ELR (cell line): ENCODE measurements at regions not wholly inside any gene's neighbourhood (a gene's known extent, or its start where the extent isn't known, plus 50 kb on each side); places are given as distances from the start of the nearest gene placed in this dataset.

ENCODE experiments used
- DNase-seq: peaks from one replicate; pipeline ENCODE4 v3.0.0-alpha.2; 2015; ENCODE audit warnings: low read depth

DNA sequence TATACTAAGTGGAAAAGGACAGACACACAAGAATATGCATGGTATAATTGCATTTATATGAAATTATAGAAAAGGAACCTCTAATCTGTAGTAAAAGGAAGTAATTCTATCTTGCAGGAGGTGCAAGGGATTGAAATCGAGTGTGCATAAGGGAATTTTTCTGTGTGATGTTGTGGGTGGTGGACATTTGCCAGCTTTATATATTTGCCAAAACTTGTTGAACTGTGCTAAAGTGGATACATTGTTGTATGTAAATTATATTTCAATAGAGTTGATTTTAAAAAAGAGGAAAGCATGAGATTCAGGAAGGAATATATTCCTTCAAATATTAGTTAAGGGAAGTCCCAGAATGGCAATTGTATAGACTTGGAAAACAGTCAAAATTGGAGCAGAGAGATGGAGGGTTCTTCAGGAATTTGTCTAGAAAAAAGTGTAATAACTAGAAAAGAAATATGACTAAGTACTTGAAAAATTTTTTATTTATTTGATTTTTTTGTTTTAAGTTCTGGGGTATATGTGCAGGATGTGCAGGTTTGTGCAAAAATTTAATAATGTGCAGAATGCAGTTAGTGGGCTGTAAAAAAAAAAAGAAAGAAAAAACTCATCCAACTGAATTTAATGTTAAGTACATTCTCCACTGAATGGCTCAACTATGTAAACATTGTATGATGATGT, 96.1 kb downstream of the ARL4A start:
- DNase-seq = no peak

DNA sequence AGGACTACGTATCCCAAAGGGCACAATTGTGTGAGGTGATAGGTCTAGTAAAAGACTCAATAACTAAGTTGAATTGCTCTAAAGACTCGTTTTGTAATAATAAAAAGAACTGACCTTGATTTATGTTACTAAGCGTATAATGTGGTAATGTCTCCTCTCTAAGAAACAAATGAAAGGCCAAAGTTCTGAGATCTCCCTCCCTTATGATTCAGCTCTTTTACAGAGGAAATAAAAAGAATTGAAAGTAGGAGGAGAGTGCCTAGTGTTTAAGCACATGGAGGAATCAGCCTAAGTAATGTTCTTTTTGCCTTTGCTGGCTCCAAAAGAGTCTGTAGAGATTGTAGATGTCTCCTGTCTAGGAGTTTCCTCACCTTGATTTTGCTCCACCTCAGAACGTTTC, 98.0 kb downstream of the ARL4A start:
- DNase-seq = no peak

DNA sequence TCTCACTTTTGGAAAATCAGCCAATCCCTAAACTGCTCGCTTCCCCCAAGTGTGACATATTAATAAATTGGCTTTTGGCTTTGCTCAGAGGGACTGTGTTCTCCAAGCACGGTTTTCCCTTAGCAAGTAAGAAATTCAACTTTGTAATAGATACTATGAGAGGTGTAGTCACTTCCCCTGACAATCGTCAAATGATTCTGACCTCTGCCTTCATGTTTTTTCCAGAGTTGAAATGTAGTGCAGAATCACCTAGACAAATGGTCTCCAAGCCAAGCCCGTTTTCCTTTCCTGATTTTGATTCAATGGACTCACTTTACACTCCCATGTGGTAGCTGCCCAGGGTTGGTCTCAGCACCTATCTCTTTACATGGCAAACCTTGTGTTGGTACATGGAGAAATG, 99.1 kb downstream of the ARL4A start:
- no peak for DNase-seq

DNA sequence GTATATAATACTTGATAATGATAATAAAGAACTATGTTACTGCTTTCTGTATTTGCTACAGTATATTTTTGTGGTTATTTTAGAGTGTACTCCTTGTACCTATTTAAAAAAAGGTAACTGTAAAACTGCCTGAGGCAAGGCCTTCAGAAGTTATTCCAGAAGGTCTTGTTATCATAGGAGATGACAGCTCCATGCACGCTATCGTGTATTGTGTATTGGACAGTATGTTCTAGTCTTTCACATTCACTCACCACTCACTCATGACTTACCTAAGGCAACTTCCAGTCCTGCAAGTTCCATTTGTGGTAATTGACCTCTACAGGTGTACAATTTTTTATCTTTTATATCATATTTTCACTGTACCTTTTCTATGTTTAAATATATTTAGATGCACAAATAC, 100.7 kb downstream of the ARL4A start:
- no peak for DNase-seq

DNA sequence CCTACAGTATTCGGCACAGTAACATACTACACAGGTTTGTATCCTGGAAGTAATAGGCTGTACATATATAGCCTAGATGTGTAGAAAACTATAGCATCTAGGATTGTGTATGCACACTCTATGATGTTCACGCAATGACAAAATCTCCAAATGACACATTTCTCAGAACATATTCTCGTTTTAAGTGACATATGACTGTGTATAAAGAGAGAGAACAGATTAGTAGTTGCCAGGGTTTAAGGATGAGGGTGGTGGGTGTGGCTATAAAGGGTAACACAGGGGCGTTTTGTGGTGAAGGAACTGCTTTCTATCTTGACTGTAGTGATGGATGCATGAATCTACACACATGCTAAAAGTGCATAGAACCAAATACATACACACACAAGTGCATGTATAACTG, 101.2 kb downstream of the ARL4A start:
- DNase-seq = no peak

- DNase-seq = no peak
Observed at GRCh38 chr7:12794722-12795302, 107.4 kb downstream of the ARL4A start.

DNA sequence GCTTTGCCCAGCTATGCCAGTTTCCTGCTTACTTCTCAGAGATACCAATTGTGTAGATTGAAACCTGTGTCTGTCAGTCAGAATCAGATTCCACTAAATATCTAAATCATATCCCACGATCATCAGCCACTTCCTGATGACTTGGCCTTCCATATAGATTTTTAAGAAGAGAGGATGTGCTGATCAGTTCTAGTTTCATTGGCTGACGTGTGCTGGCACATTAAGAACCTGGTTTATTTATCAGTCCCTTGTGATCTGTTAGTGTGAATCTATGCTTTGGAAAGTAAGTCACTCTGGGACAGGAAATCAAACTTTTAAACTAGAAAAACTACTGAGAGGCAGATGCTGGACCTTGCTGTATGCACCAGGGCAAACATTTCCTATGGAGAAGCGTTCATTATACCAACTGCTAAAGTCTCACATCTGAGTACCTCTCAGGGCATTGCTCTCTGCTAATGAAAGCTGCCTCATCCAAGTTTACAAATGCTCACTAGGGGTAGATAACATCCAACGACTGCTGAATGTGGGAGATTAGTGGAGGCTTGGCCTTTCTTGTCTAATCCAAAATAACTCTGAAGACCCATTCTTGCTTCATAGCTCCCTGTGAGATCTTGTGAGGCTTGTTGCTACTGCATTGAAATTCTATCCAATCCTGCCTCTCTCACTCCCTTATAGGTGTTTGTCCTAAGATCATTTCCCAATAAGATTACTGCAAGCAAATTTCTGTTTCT, 109.1 kb downstream of the ARL4A start:
- no peak for DNase-seq

DNA sequence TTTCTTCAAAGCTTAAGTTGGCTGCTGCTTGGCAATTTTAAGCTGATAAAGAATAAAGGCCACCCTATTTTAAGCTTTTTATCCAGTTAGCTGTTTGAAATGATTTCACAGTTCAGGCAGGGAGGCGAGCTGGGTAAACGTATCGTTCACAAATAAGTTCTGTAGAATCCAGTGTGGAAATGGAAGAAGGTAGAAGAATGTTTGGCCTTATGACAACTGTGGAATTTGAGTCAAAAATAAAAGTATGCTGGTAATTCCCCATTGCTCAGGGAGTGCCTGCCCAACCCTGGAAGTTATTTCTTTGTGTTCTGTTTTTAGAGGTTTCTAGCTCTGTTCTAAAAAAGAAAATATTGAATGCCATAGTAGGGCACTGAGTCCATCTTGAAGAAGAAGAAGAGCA, 113.1 kb downstream of the ARL4A start:
- no peak for DNase-seq

GRCh38 chr7:12801107-12801506, 113.7 kb downstream of the ARL4A start:
- DNase-seq = no peak

DNA sequence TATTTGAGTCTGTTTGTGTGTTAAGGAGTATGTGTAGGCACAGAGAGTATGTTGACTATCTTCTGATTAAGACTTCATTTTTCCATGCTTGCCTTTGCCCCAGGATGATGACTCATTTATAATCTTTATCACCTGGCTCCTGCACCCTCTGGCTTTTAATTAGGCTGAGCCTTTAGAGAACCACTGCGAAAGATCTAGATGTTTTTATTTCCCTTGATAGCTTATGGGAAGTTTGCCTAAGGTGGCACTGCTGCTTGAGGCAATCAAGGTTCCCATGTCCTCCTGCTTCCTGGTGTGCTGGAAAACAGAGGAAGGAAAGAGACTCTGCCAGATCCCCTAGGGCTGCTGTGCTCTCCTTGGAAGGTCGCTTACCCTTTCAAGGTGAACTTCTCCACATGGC, 114.6 kb downstream of the ARL4A start:
- DNase-seq = no peak

DNA sequence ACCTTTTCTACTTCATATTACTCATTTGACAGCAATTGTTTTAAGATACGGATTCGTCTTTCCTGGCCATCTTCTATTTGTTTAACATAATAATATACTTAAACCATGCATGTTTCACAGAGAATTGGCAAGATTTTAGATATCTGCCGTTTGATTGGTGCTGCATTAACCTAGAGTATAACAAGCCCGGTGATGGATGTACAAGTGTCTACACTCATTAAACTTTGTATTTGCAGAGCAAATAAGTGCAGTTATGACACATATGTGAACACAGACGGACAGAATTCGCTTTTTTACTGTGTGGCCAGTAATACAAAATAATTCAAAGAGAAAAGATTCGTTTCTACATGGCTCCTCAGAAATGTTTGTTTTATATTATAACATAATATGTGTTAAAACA, 116.1 kb downstream of the ARL4A start:
- DNase-seq = no peak

- DNase-seq = no peak
Observed at GRCh38 chr7:12805518-12805928, 118.1 kb downstream of the ARL4A start.

GRCh38 chr7:12805957-12806356, 118.5 kb downstream of the ARL4A start:
- DNase-seq = no peak

DNA sequence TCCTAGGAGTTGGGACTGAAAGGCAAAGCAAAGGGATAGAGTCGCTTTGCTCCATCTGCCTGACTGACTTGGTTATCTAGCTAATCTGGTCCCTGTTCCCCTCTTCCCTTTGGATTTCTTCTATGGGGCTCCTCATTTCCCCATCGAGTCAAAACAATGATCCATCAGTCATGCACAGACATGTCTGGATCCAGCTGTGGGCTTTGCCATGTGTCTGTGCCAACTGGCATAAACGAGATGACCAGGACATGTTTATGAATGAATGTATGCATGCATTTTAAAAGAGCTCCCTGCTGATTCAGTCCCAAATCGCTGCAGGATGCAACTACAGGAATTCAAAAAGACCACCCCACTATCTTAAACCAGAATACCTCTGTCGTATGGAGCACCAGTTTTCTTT, 122.0 kb downstream of the ARL4A start:
- no peak for DNase-seq

GRCh38 chr7:12812111-12812510, 124.7 kb downstream of the ARL4A start:
- DNase-seq = no peak

DNA sequence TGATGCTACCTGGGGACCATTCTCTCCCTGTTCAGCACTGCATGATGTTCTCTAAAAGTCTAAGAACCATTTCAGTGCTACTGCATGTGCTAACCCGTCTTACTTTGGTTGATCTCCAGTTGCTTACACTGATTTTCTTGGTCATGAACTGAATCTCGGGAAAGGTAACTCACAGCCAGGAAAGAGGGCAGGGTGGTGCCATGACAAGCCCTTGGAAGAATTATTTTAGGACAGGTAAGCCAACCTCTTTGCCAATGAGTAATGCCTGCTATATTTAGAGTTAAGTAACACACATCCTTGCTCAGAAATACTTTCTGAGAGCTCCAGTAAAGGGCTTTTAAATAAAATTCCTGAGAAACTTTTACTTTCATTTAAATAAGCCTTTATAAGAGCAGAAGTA, 126.7 kb downstream of the ARL4A start:
- DNase-seq = no peak

DNA sequence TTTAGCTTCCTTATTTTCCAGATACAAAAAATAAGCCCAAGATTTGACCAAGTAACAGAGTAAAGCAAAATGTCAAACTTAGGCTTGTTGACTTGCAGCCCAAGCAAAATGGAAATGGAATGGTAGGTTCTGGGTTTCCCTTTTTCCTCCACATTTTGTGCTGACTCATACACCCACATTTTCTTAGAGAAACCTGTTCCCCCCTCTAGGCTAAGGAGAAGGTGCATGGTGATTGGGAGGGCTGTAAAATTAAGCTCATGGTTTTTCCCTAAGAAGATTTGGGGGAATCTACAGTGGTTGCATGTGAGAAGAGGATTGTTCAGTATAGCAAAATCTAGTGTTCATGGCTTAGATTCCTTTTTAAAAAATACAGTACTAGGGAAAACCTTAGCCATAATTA, 127.4 kb downstream of the ARL4A start:
- no peak for DNase-seq

- no peak for DNase-seq
Observed at GRCh38 chr7:12815426-12815825, 128.0 kb downstream of the ARL4A start.

GRCh38 chr7:12815871-12816270, 128.4 kb downstream of the ARL4A start:
- DNase-seq = no peak

DNA sequence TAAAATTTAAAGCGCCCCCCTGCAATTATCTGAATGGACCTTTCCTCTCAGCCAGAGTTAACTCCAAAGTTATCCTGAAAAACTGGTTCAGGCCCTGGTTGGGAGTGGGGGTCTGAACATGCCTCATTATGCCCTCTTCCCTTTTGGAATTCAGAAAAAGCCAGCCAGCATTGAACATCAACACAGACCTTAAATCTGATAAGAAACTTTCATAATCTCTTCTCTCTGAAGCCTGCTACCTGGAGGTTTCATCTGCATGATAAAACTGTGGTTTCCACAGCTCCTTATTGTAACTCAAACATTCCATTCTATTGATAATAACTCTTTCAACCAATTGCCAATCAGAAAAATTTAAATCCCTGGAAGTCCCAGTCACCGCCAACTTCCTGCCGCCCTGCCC, 133.3 kb downstream of the ARL4A start:
- DNase-seq = no peak

GRCh38 chr7:12821746-12822145, 134.3 kb downstream of the ARL4A start:
- DNase-seq = no peak

- DNase-seq = no peak
Observed at GRCh38 chr7:12826079-12826478, 138.6 kb downstream of the ARL4A start.

- DNase-seq = no peak
Observed at GRCh38 chr7:12827219-12827821, 139.9 kb downstream of the ARL4A start.
